GM23338 (cell line): ENCODE measurements at regions not wholly inside any gene's neighbourhood (a gene's known extent, or its start where the extent isn't known, plus 50 kb on each side); places are given as distances from the start of the nearest gene placed in this dataset.

Source experiments
- ATAC-seq: fragments of 200-7000 bp; cut with Tn5 transposase; 3 replicates; pipeline ENCODE4 v1.9.1; 2020
- DNase-seq: peaks from one replicate; pipeline ENCODE4 v3.0.0-alpha.2; 2015; ENCODE audit warnings: low spot score
- H2AFZ ChIP-seq: fragments of 200-600 bp; sonication (generic); 2 replicates; pipeline ENCODE4 v1.8.0; 2016; ENCODE audit warnings: antibody characterized with exemption, mild to moderate bottlenecking, moderate library complexity
- H3F3A ChIP-seq: fragments of 200-600 bp; sonication (generic); replicated peaks from 2 replicates; pipeline ENCODE4 v1.8.0; 2017; ENCODE audit warnings: antibody characterized with exemption, mixed run types, low read depth
- H3K27ac ChIP-seq: fragments of 200-600 bp; sonication (generic); 2 replicates; pipeline ENCODE4 v1.6.1; 2016; ENCODE audit warnings: low read depth
- H3K27me3 ChIP-seq: fragments of 200-600 bp; sonication (generic); 2 replicates; pipeline ENCODE4 v1.8.0; 2016; ENCODE audit warnings: mild to moderate bottlenecking, mixed run types, moderate library complexity; ENCODE audit not compliant: insufficient read depth
- H3K36me3 ChIP-seq: fragments of 200-600 bp; sonication (generic); 2 replicates; pipeline ENCODE4 v1.8.0; 2016; ENCODE audit warnings: mild to moderate bottlenecking; ENCODE audit not compliant: insufficient read depth
- H3K4me1 ChIP-seq: fragments of 200-600 bp; sonication (generic); 2 replicates; pipeline ENCODE4 v1.8.0; 2016; ENCODE audit warnings: mild to moderate bottlenecking, moderate library complexity; ENCODE audit not compliant: insufficient read depth
- H3K4me2 ChIP-seq: fragments of 200-600 bp; sonication (generic); 2 replicates; pipeline ENCODE4 v1.7.1; 2017; ENCODE audit warnings: mixed run types
- H3K4me3 ChIP-seq: fragments of 200-600 bp; sonication (generic); 2 replicates; pipeline ENCODE4 v1.6.1; 2016; ENCODE audit warnings: mixed run types
- H3K79me2 ChIP-seq: fragments of 200-600 bp; sonication (generic); replicated peaks from 2 replicates; pipeline ENCODE4 v1.8.0; 2017; ENCODE audit warnings: mild to moderate bottlenecking; ENCODE audit not compliant: insufficient read depth
- H3K9me2 ChIP-seq: fragments of 200-600 bp; sonication (generic); 2 replicates; pipeline ENCODE4 v1.8.0; 2017; ENCODE audit not compliant: insufficient read depth
- H4K20me1 ChIP-seq: fragments of 200-600 bp; sonication (generic); replicated peaks from 2 replicates; pipeline ENCODE4 v1.8.0; 2017; ENCODE audit warnings: mild to moderate bottlenecking; ENCODE audit not compliant: insufficient read depth
- H3K27ac Mint-ChIP-seq: 2 replicates; pipeline ENCODE4 v1.8.0; 2020; ENCODE audit warnings: inconsistent platforms, mild to moderate bottlenecking, moderate library complexity, mixed read lengths
- H3K27me3 Mint-ChIP-seq: 3 replicates; pipeline ENCODE4 v1.8.0; 2022; ENCODE audit warnings: low read depth, mild to moderate bottlenecking, moderate library complexity, mixed read lengths, inconsistent platforms; ENCODE audit not compliant: insufficient read depth, poor library complexity
- H3K36me3 Mint-ChIP-seq: 3 replicates; pipeline ENCODE4 v1.8.0; 2021; ENCODE audit warnings: low read depth, mild to moderate bottlenecking, inconsistent platforms, moderate library complexity, mixed read lengths
- H3K4me1 Mint-ChIP-seq: 3 replicates; pipeline ENCODE4 v1.8.0; 2020; ENCODE audit warnings: mild to moderate bottlenecking, inconsistent platforms, mixed read lengths
- H3K4me3 Mint-ChIP-seq: 3 replicates; pipeline ENCODE4 v1.8.0; 2021; ENCODE audit warnings: moderate library complexity, mild to moderate bottlenecking, inconsistent platforms, mixed read lengths
- H3K9me3 Mint-ChIP-seq: 3 replicates; pipeline ENCODE4 v1.8.0; 2020; ENCODE audit warnings: moderate library complexity, mild to moderate bottlenecking, inconsistent platforms, mixed read lengths
- CREB1 ChIP-seq: fragments of 250-450 bp; sonication (Bioruptor Pico); IDR thresholded peaks from 2 replicates; pipeline ENCODE4 v1.5.0; 2020; ENCODE audit warnings: low read depth, mild to moderate bottlenecking, moderate library complexity
- CTCF ChIP-seq, 2 experiments: fragments of 200-600 bp in 1 of 2; sonication (generic) in 1 of 2; conservative IDR thresholded peaks; 2 replicates each; pipeline versions ENCODE4 v1.5.1 to v1.6.1; 2016 to 2017; ENCODE audit warnings: antibody characterized with exemption in 2 of 2, low read depth in 2 of 2, mild to moderate bottlenecking in 2 of 2, moderate library complexity in 1 of 2
- ETS1 ChIP-seq: IDR thresholded peaks from 2 replicates; pipeline ENCODE4 v1.6.1; 2016; ENCODE audit warnings: antibody characterized with exemption
- EZH2 ChIP-seq: fragments of 200-600 bp; sonication (generic); IDR thresholded peaks from one replicate; pipeline ENCODE4 v1.8.0; 2017; ENCODE audit warnings: antibody characterized with exemption, mild to moderate bottlenecking, low read depth; ENCODE audit not compliant: unreplicated experiment
- EZH2phosphoT487 ChIP-seq: fragments of 200-600 bp; sonication (generic); IDR thresholded peaks from one replicate; pipeline ENCODE4 v1.8.1; 2018; ENCODE audit warnings: antibody characterized with exemption; ENCODE audit not compliant: unreplicated experiment
- JUNB ChIP-seq: IDR thresholded peaks from one replicate; pipeline ENCODE4 v1.6.1; 2016; ENCODE audit warnings: antibody characterized with exemption; ENCODE audit not compliant: unreplicated experiment
- NANOG ChIP-seq: IDR thresholded peaks from 2 replicates; pipeline ENCODE4 v1.6.1; 2016; ENCODE audit warnings: antibody characterized with exemption, borderline replicate concordance
- POLR2AphosphoS5 ChIP-seq: IDR thresholded peaks from 2 replicates; pipeline ENCODE4 v1.6.1; 2016; ENCODE audit warnings: antibody characterized with exemption, low read depth
- REST ChIP-seq: IDR thresholded peaks from one replicate; pipeline ENCODE4 v1.6.1; 2018; ENCODE audit warnings: antibody characterized with exemption; ENCODE audit not compliant: unreplicated experiment
- STAT1 ChIP-seq: IDR thresholded peaks from one replicate; pipeline ENCODE4 v1.6.1; 2016; ENCODE audit warnings: antibody characterized with exemption; ENCODE audit not compliant: unreplicated experiment
- ZNF114 ChIP-seq: fragments of 250-450 bp; sonication (Bioruptor Pico); IDR thresholded peaks from 2 replicates; pipeline ENCODE4 v1.5.0; 2020; ENCODE audit warnings: mild to moderate bottlenecking, moderate library complexity
- ZNF331 ChIP-seq: fragments of 250-450 bp; sonication (Bioruptor Pico); IDR thresholded peaks from 2 replicates; pipeline ENCODE4 v1.5.0; 2020; ENCODE audit warnings: low read depth, mild to moderate bottlenecking, moderate library complexity
- ZNF462 ChIP-seq: fragments of 250-450 bp; sonication (Bioruptor Pico); IDR thresholded peaks from 2 replicates; pipeline ENCODE4 v1.5.0; 2020; ENCODE audit warnings: mild to moderate bottlenecking, moderate library complexity

GRCh38 chr11:55719608-55720160 lies 53.6 kb upstream of the OR5D13 start:
- Mint-ChIP-seq H3K27me3 (peaks cover 3% of the 10 kb centered on the region), H3K36me3 (peaks cover 8% of the 10 kb centered on the region; the same call in 2 of the 3 replicates), H3K4me1 (no peaks in the 10 kb centered on the region), H3K27ac (no peak overlapping the region), H3K4me3 (no peak overlapping the region), H3K9me3 (peaks cover 82% of the 10 kb centered on the region)
- no peak for DNase-seq
- no peaks in the 10 kb centered on the region for H3K36me3 ChIP-seq
- H3K27me3 ChIP-seq, result no peaks in the 10 kb centered on the region
- TF ChIP-seq JUNB (no peak), EZH2phosphoT487 (no peak), REST (no peak), ETS1 (no peak), ZNF114 (no peak), CTCF (conservative IDR thresholded peaks at IDR 0.05; ENCODE audit: low read depth in 2 of 2) (no peak), STAT1 (no peak), POLR2AphosphoS5 (no peak), ZNF462 (no peak), ZNF331 (no peak), CREB1 (no peak), NANOG (no peak), EZH2 (no peak)
- H2AFZ ChIP-seq, result no peak overlapping the region
- no peaks in the 10 kb centered on the region for H3K9me2 ChIP-seq
- H3K27ac ChIP-seq, result no peak overlapping the region
- no peak for ATAC-seq
- no peaks in the 10 kb centered on the region for H3F3A ChIP-seq
- no peak overlapping the region for H3K4me2 ChIP-seq
- no peak overlapping the region for H3K4me3 ChIP-seq
- no peaks in the 10 kb centered on the region for H3K4me1 ChIP-seq
- no peaks in the 10 kb centered on the region for H3K79me2 ChIP-seq
- no peaks in the 10 kb centered on the region for H4K20me1 ChIP-seq
